GM19193 (cell line): ENCODE measurements at regions not wholly inside any gene's neighbourhood (a gene's known extent, or its start where the extent isn't known, plus 50 kb on each side); places are given as distances from the start of the nearest gene placed in this dataset.

Experiments used
- POLR2A ChIP-seq: IDR thresholded peaks from 4 replicates; pipeline ENCODE4 v1.6.1; 2011; ENCODE audit not compliant: insufficient read depth, insufficient read length; ENCODE audit errors: extremely low read depth

- no peak for TF ChIP-seq POLR2A
Measured at GRCh38 chr1:34409689-34410229, 233.1 kb downstream of the C1orf94 start.

GRCh38 chr1:34412598-34413370, 236.1 kb downstream of the C1orf94 start:
- TF ChIP-seq POLR2A: no peak

- TF ChIP-seq POLR2A: no peak
Measured at GRCh38 chr1:34415140-34415539, 238.4 kb downstream of the C1orf94 start.

- no peak for TF ChIP-seq POLR2A
Measured at GRCh38 chr1:34418166-34418565, 241.5 kb downstream of the C1orf94 start.

GRCh38 chr1:34419663-34420136, 243.0 kb downstream of the C1orf94 start:
- no peak for TF ChIP-seq POLR2A

GRCh38 chr1:34425046-34425445, 248.3 kb downstream of the C1orf94 start:
- no peak for TF ChIP-seq POLR2A

- no peak for TF ChIP-seq POLR2A
Measured at GRCh38 chr1:34425785-34426184, 249.1 kb downstream of the C1orf94 start.

GRCh38 chr1:34426325-34426896, 249.7 kb downstream of the C1orf94 start:
- no peak for TF ChIP-seq POLR2A

- no peak for TF ChIP-seq POLR2A
Measured at GRCh38 chr1:34427170-34427569, 250.5 kb downstream of the C1orf94 start.

- no peak for TF ChIP-seq POLR2A
Measured at GRCh38 chr1:34433099-34433498, 256.4 kb downstream of the C1orf94 start.

- TF ChIP-seq POLR2A: no peak
Measured at GRCh38 chr1:34436836-34437235, 260.1 kb downstream of the C1orf94 start.

GRCh38 chr1:34441259-34442069, 264.8 kb downstream of the C1orf94 start:
- no peak for TF ChIP-seq POLR2A

GRCh38 chr1:34444516-34444915, 267.8 kb downstream of the C1orf94 start:
- no peak for TF ChIP-seq POLR2A

GRCh38 chr1:34450325-34450724, 273.6 kb downstream of the C1orf94 start:
- no peak for TF ChIP-seq POLR2A

GRCh38 chr1:34452451-34452850, 275.7 kb downstream of the C1orf94 start:
- no peak for TF ChIP-seq POLR2A
